B cell (primary cell): ENCODE measurements at regions not wholly inside any gene's neighbourhood (a gene's known extent, or its start where the extent isn't known, plus 50 kb on each side); places are given as distances from the start of the nearest gene placed in this dataset.

Experiments used
- ATAC-seq: fragments of 200-7000 bp; cut with Tn5 transposase; one replicate; pipeline ENCODE4 v1.10.0; 2021; ENCODE audit warnings: low read depth, mild to moderate bottlenecking, moderate number of reproducible peaks, moderate library complexity
- CTCF ChIA-PET: fragments of 350-600 bp; sonication (Branson Sonifier 250); formaldehyde crosslinking; loops from one replicate; lab custom pipeline; 2021; ENCODE audit warnings: antibody characterized with exemption, inconsistent platforms; lab: Charles Lee
- POLR2A ChIA-PET: fragments of 350-600 bp; sonication (Branson Sonifier 250); formaldehyde crosslinking; loops from one replicate; lab custom pipeline; 2021; ENCODE audit warnings: antibody characterized with exemption; lab: Charles Lee
- DNase-seq: peaks from one replicate; pipeline ENCODE4 v3.0.0; 2013
- H2AFZ ChIP-seq: 2 replicates; pipeline ENCODE4 v1.6.1; 2012; ENCODE audit warnings: mild to moderate bottlenecking, low read depth, low read length; ENCODE audit not compliant: insufficient read depth, poor library complexity, severe bottlenecking
- H3K27ac ChIP-seq, 2 donors: 1 replicate in 1 of 2; 2 replicates in 1 of 2; pipeline ENCODE4 v1.5.1; 2012 to 2013; ENCODE audit warnings: low read length in 2 of 2, mild to moderate bottlenecking in 2 of 2, moderate library complexity in 1 of 2
- H3K27me3 ChIP-seq, 4 experiments: fragments of 200-600 bp in 1 of 4; sonication (generic) in 1 of 4; replicated peaks in 1 of 4; 1 replicate in 2 of 4; 2 replicates in 2 of 4; pipeline versions ENCODE4 v1.6.1 to v1.7.0; 2013 to 2016; ENCODE audit warnings: low read length in 3 of 4, mild to moderate bottlenecking in 2 of 4, mixed read lengths in 1 of 4, moderate library complexity in 1 of 4; ENCODE audit not compliant: insufficient read depth in 4 of 4, control insufficient read depth in 3 of 4; ENCODE audit errors: control extremely low read depth in 1 of 4
- H3K36me3 ChIP-seq, 2 experiments: replicated peaks in 1 of 2; 1 replicate in 1 of 2; 2 replicates in 1 of 2; pipeline versions ENCODE4 v1.6.1 to v1.7.1; 2013; ENCODE audit warnings: low read length in 1 of 2; ENCODE audit not compliant: insufficient read depth in 2 of 2, control insufficient read depth in 1 of 2; ENCODE audit errors: control extremely low read depth in 1 of 2, extremely low read depth in 1 of 2
- H3K4me1 ChIP-seq, 2 donors: fragments of 200-600 bp in 1 of 2; sonication (generic) in 1 of 2; 1 replicate in 1 of 2; 2 replicates in 1 of 2; pipeline versions ENCODE4 v1.5.1 to v1.6.1; 2013 to 2017; ENCODE audit warnings: low read length in 2 of 2; ENCODE audit not compliant: control insufficient read depth in 2 of 2, insufficient read depth in 2 of 2
- H3K4me2 ChIP-seq: replicated peaks from 2 replicates; pipeline ENCODE3; 2012; ENCODE audit warnings: mild to moderate bottlenecking, low read depth, low read length; ENCODE audit not compliant: poor library complexity, severe bottlenecking
- H3K4me3 ChIP-seq, 5 experiments: fragments of 200-600 bp in 1 of 5; sonication (generic) in 1 of 5; 1 replicate in 3 of 5; 2 replicates in 2 of 5; pipeline versions ENCODE4 v1.5.1 to v1.7.0; 2011 to 2016; ENCODE audit warnings: low read length in 4 of 5, mild to moderate bottlenecking in 4 of 5, low read depth in 2 of 5, control low read depth in 1 of 5, moderate library complexity in 1 of 5; ENCODE audit not compliant: insufficient read depth in 1 of 5; ENCODE audit errors: control extremely low read depth in 1 of 5, extremely low read depth in 1 of 5
- H3K79me2 ChIP-seq: fragments of 200-600 bp; sonication (generic); one replicate; pipeline ENCODE4 v1.6.0; 2016; ENCODE audit warnings: low read length; ENCODE audit not compliant: control insufficient read depth, insufficient read depth
- H3K9ac ChIP-seq: fragments of 200-600 bp; sonication (generic); 2 replicates; pipeline ENCODE4 v1.6.1; 2017; ENCODE audit warnings: mild to moderate bottlenecking, low read length, moderate library complexity
- H3K9me3 ChIP-seq, 3 donors: one replicate each; pipeline versions ENCODE4 v1.6.1 to v1.7.1; 2013; ENCODE audit warnings: low read length in 2 of 3; ENCODE audit not compliant: control insufficient read depth in 2 of 3, insufficient read depth in 1 of 3; ENCODE audit errors: control extremely low read depth in 1 of 3
- H4K20me1 ChIP-seq: 2 replicates; pipeline ENCODE4 v1.6.0; 2012; ENCODE audit warnings: mild to moderate bottlenecking, low read length; ENCODE audit not compliant: insufficient read depth, control insufficient read depth, poor library complexity, severe bottlenecking
- H3K27ac Mint-ChIP-seq: one replicate; pipeline ENCODE4 v1.8.0; 2021; ENCODE audit warnings: mixed read lengths
- H3K27me3 Mint-ChIP-seq: one replicate; pipeline ENCODE4 v1.8.0; 2021; ENCODE audit warnings: mixed read lengths
- H3K4me1 Mint-ChIP-seq: one replicate; pipeline ENCODE4 v1.8.0; 2021; ENCODE audit warnings: mixed read lengths
- H3K4me3 Mint-ChIP-seq: one replicate; pipeline ENCODE4 v1.8.0; 2021; ENCODE audit warnings: mixed read lengths
- H3K9me3 Mint-ChIP-seq: one replicate; pipeline ENCODE4 v1.8.0; 2022; ENCODE audit warnings: mixed read lengths; ENCODE audit not compliant: insufficient read depth
- EZH2 ChIP-seq: IDR thresholded peaks from 2 replicates; pipeline ENCODE4 v1.6.1; 2012; ENCODE audit warnings: borderline replicate concordance, low read depth, mild to moderate bottlenecking, moderate library complexity, low read length; ENCODE audit not compliant: insufficient read depth, poor library complexity, severe bottlenecking
- WGBS: methylation state at CpG from one replicate; pipeline ENCODE4 v1.1.5; 2013; ENCODE audit warnings: missing lambda C conversion rate; ENCODE audit not compliant: insufficient coverage; 5-methylcytosine and 5-hydroxymethylcytosine counted together
- intact Hi-C: fragments of 100-400 bp; cut with micrococcal nuclease; formaldehyde crosslinking; loops from one replicate; pipeline ENCODE4 v1.10.0; 2022
- TF ChIP-seq, protein P1 (sequence below): fragments of 200-600 bp; IDR thresholded peaks from one replicate; pipeline ENCODE4 v1.8.0; 2022; ENCODE audit warnings: antibody characterized with exemption, mild to moderate bottlenecking

DNA sequence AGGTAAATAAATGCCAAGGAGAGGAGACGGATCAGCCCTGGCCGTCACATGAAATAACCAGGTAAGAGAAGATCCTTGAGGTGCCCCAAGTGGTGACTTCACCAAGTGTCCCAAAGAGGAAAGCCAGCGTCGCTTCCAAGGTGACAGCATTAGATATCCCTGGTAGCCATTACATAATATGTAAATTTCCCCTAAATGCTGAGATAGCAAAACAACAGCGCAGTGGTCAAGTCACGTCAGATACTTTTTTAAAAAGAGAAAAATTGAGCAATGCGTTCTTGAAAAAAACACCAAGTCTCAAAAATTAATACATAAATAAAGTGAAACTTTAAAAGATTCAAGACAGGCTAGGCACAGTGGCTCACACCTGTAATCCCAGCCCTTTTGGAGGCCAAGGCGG is 100.2 kb downstream of the HTR5A start:
- H3K9me3 Mint-ChIP-seq: no peaks in the 10 kb centered on the region
- ChIA-PET CTCF (no interaction called here), POLR2A (no interaction called here)
- TF ChIP-seq EZH2: no peak
- TF ChIP-seq, protein P1, sequence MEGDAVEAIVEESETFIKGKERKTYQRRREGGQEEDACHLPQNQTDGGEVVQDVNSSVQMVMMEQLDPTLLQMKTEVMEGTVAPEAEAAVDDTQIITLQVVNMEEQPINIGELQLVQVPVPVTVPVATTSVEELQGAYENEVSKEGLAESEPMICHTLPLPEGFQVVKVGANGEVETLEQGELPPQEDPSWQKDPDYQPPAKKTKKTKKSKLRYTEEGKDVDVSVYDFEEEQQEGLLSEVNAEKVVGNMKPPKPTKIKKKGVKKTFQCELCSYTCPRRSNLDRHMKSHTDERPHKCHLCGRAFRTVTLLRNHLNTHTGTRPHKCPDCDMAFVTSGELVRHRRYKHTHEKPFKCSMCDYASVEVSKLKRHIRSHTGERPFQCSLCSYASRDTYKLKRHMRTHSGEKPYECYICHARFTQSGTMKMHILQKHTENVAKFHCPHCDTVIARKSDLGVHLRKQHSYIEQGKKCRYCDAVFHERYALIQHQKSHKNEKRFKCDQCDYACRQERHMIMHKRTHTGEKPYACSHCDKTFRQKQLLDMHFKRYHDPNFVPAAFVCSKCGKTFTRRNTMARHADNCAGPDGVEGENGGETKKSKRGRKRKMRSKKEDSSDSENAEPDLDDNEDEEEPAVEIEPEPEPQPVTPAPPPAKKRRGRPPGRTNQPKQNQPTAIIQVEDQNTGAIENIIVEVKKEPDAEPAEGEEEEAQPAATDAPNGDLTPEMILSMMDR: no peak
- H3K4me1 Mint-ChIP-seq: no peaks in the 10 kb centered on the region
- no peak overlapping the region for H3K27ac Mint-ChIP-seq
- H3K36me3 ChIP-seq: no peaks in the 10 kb centered on the region
- DNase-seq (no peak), ATAC-seq (no peak)
- intact Hi-C loops: no loop called here
- no peak overlapping the region for H3K27ac ChIP-seq
- H2AFZ ChIP-seq: no peak overlapping the region
- H3K4me2 ChIP-seq: no peak overlapping the region
- H3K9me3 ChIP-seq: peaks cover 0 to 2% (median 0%) of the 10 kb centered on the region in 3 donors
- no peak overlapping the region for H3K9ac ChIP-seq
- no peaks in the 10 kb centered on the region for H4K20me1 ChIP-seq
- no peaks in the 10 kb centered on the region for H3K4me1 ChIP-seq
- no peaks in the 10 kb centered on the region for H3K79me2 ChIP-seq
- 69% methylated on average over 4 of the region's 8 CpGs for WGBS
- no peak overlapping the region for H3K4me3 Mint-ChIP-seq
- peaks cover 17% of the 10 kb centered on the region for H3K27me3 Mint-ChIP-seq
- no peak overlapping the region for H3K4me3 ChIP-seq
- peaks cover 0 to 6% (median 0%) of the 10 kb centered on the region in 4 experiments for H3K27me3 ChIP-seq

DNA sequence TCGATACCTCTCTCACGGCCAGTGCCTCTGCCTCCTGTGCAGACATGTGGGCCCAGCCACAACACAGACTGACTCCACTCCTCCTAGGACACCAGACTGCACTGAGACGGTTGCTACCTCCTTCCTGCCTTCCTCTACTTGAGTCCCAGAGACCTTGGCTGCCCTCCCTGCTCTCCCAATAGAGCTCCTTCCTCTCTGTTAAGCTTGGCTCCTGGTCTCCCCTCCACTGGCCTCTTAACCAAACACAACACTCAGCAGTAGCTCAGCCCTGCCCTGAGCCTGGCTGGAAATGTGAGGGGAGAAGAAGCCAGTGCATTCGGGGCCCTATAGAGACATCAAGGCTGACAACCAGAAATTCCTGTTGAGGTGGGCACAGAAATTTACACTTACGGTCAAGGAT is 102.0 kb downstream of the HTR5A start:
- H3K4me3 Mint-ChIP-seq: no peak overlapping the region
- POLR2A ChIA-PET: no interaction called here
- 81% methylated on average over 4 of the region's 5 CpGs for WGBS
- H3K27me3 ChIP-seq: peaks cover 0 to 6% (median 0%) of the 10 kb centered on the region in 4 experiments
- H3K9me3 ChIP-seq: peaks cover 0 to 2% (median 0%) of the 10 kb centered on the region in 3 donors
- H3K4me3 ChIP-seq: no peak overlapping the region
- no peak overlapping the region for H2AFZ ChIP-seq
- no peak overlapping the region for H3K9ac ChIP-seq
- H3K36me3 ChIP-seq: no peaks in the 10 kb centered on the region
- TF ChIP-seq, protein P1: no peak
- TF ChIP-seq EZH2: no peak
- H3K4me1 Mint-ChIP-seq: no peaks in the 10 kb centered on the region
- no peak for ATAC-seq
- H3K27ac Mint-ChIP-seq: no peak overlapping the region
- H3K79me2 ChIP-seq: no peaks in the 10 kb centered on the region
- CTCF ChIA-PET: no interaction called here
- H3K9me3 Mint-ChIP-seq: peaks cover 2% of the 10 kb centered on the region
- no peak overlapping the region for H3K27ac ChIP-seq
- H3K4me2 ChIP-seq: no peak overlapping the region
- DNase-seq: no peak
- no peaks in the 10 kb centered on the region for H3K4me1 ChIP-seq
- intact Hi-C loops: no loop called here
- peaks cover 17% of the 10 kb centered on the region for H3K27me3 Mint-ChIP-seq
- no peaks in the 10 kb centered on the region for H4K20me1 ChIP-seq
